GM10266 (cell line): ENCODE measurements at regions not wholly inside any gene's neighbourhood (a gene's known extent, or its start where the extent isn't known, plus 50 kb on each side); places are given as distances from the start of the nearest gene placed in this dataset.
A peak's percentile ranks its signal among the peaks of the same experiment; 100 is the strongest.

Experiments used
- DNase-seq: peaks from one replicate; pipeline ENCODE4 v3.0.0; 2012; ENCODE audit errors: extremely low spot score
- CTCF ChIP-seq: IDR thresholded peaks from 2 replicates; pipeline ENCODE4 v1.5.1; 2012; ENCODE audit warnings: mild to moderate bottlenecking, low read depth; ENCODE audit not compliant: control insufficient read depth, insufficient read depth; ENCODE audit errors: missing control alignments

- no peak for TF ChIP-seq CTCF
- no peak for DNase-seq
These were observed 199.6 kb downstream of the EFHB start for GRCh38 chr3:19734453-19734852.

GRCh38 chr3:19725000-19725399 is 209.0 kb downstream of the EFHB start:
- DNase-seq, result no peak
- no peak for TF ChIP-seq CTCF

- no peak for TF ChIP-seq CTCF
- DNase-seq, result no peak
These were observed 216.3 kb downstream of the EFHB start for GRCh38 chr3:19717736-19718135.

- DNase-seq, result no peak
- no peak for TF ChIP-seq CTCF
These were observed 222.7 kb downstream of the EFHB start for GRCh38 chr3:19711160-19711782.

- no peak for TF ChIP-seq CTCF
- no peak for DNase-seq
These were observed 231.5 kb downstream of the EFHB start for GRCh38 chr3:19702416-19703078.

- peak; percentile 20 for TF ChIP-seq CTCF
- DNase-seq, result no peak
These were observed 245.2 kb downstream of the EFHB start for GRCh38 chr3:19688767-19689166.

GRCh38 chr3:19668163-19668562 is 265.9 kb downstream of the EFHB start:
- no peak for TF ChIP-seq CTCF

More at GRCh38 chr3:19668163-19668562, 265.9 kb downstream of the EFHB start:
- no peak for DNase-seq
